HepG2 (cell line): ENCODE measurements at regions not wholly inside any gene's neighbourhood (a gene's known extent, or its start where the extent isn't known, plus 50 kb on each side); places are given as distances from the start of the nearest gene placed in this dataset.

Experiments used
- ATAC-seq: fragments of 200-7000 bp; cut with Tn5 transposase; 3 replicates; pipeline ENCODE4 v1.9.1; 2020; ENCODE audit warnings: mild to moderate bottlenecking, moderate library complexity
- BruUV-seq: library from RNA; stranded (reverse); fragments of 400-500 nt; replicated peaks from 2 replicates; lab custom pipeline; 2021; lab: Mats Ljungman, UMichigan
- CTCF ChIA-PET: fragments of 300-600 bp; formaldehyde crosslinking; extraction: SDS; loops from one replicate; lab custom pipeline; 2021; ENCODE audit warnings: low total read pairs, inconsistent platforms, low intra/inter-chr PET ratio; lab: Yijun Ruan, JAX
- POLR2A ChIA-PET: fragments of 350-600 bp; sonication (Branson Sonifier 250); formaldehyde crosslinking; loops from one replicate; lab custom pipeline; 2020; ENCODE audit warnings: antibody characterized with exemption, inconsistent platforms; lab: Yijun Ruan, JAX
- DNase-seq: peaks from one replicate; pipeline ENCODE4 v3.0.0-alpha.2; 2015; ENCODE audit warnings: low spot score
- FAIRE-seq: peaks from 3 replicates; lab custom pipeline; 2011; peaks lifted over from hg19 to GRCh38; lab: Jason Lieb, UNC
- H2AFZ ChIP-seq: one replicate; pipeline ENCODE4 v1.6.1; 2011; ENCODE audit warnings: low read length, inconsistent platforms
- H3K27ac ChIP-seq: fragments of 300-600 bp; 3 replicates; pipeline ENCODE4 v1.8.0; 2011; ENCODE audit warnings: mixed run types, mild to moderate bottlenecking, mixed read lengths, low read length, inconsistent platforms; ENCODE audit not compliant: insufficient read depth; ENCODE audit errors: extremely low read length
- H3K27me3 ChIP-seq, 2 experiments: fragments of 200-600 bp in 1 of 2; 2 replicates in 1 of 2; 3 replicates in 1 of 2; pipeline versions ENCODE4 v1.6.0 to v1.8.0; 2011; ENCODE audit warnings: low read length in 2 of 2, mild to moderate bottlenecking in 2 of 2, moderate library complexity in 2 of 2, inconsistent platforms in 1 of 2; ENCODE audit not compliant: insufficient read depth in 2 of 2, control insufficient read depth in 1 of 2
- H3K36me3 ChIP-seq, 2 experiments: fragments of 200-600 bp in 1 of 2; replicated peaks in 1 of 2; 2 replicates in 1 of 2; 3 replicates in 1 of 2; pipeline versions ENCODE4 v1.5.1 to v1.8.0; 2011; ENCODE audit warnings: low read length in 2 of 2, inconsistent platforms in 1 of 2; ENCODE audit not compliant: insufficient read depth in 2 of 2, control insufficient read depth in 1 of 2
- H3K4me1 ChIP-seq: 2 replicates; pipeline ENCODE4 v1.5.1; 2012; ENCODE audit warnings: low read length, inconsistent platforms; ENCODE audit not compliant: insufficient read depth
- H3K4me2 ChIP-seq: 2 replicates; pipeline ENCODE4 v1.6.0; 2011; ENCODE audit warnings: low read depth, low read length, inconsistent platforms
- H3K4me3 ChIP-seq, 3 experiments: fragments of 200-600 bp in 1 of 3; sonication (generic), shearing (Covaris generic) in 1 of 3; replicated peaks in 1 of 3; 2 replicates each; pipeline ENCODE4 v1.5.1; 2011 to 2016; ENCODE audit warnings: low read length in 3 of 3, inconsistent platforms in 2 of 3, low read depth in 2 of 3, mild to moderate bottlenecking in 2 of 3, control low read depth in 1 of 3, mixed read lengths in 1 of 3; ENCODE audit not compliant: insufficient read depth in 1 of 3
- H3K79me2 ChIP-seq: one replicate; pipeline ENCODE4 v1.6.1; 2011; ENCODE audit warnings: low read length, inconsistent platforms; ENCODE audit not compliant: insufficient read depth
- H3K9ac ChIP-seq: 2 replicates; pipeline ENCODE4 v1.6.0; 2011; ENCODE audit warnings: mild to moderate bottlenecking, low read depth, low read length, inconsistent platforms; ENCODE audit not compliant: insufficient read depth
- H3K9me3 ChIP-seq: 2 replicates; pipeline ENCODE4 v1.5.1; 2012; ENCODE audit warnings: mild to moderate bottlenecking, low read length
- H4K20me1 ChIP-seq: 2 replicates; pipeline ENCODE4 v1.6.0; 2011; ENCODE audit warnings: inconsistent platforms, mild to moderate bottlenecking, low read length, moderate library complexity; ENCODE audit not compliant: insufficient read depth
- DBP ChIP-seq: sonication (generic); formaldehyde crosslinking; IDR thresholded peaks from 2 replicates; pipeline ENCODE4 v1.4.0; 2020; ENCODE audit warnings: missing genetic modification reagents; ENCODE audit errors: not compliant biosample characterization
- FLYWCH1 ChIP-seq: sonication (generic); formaldehyde crosslinking; IDR thresholded peaks from 2 replicates; pipeline ENCODE4 v1.8.1; 2023; ENCODE audit warnings: mild to moderate bottlenecking, missing genetic modification reagents
- GLI4 ChIP-seq: sonication (generic); formaldehyde crosslinking; IDR thresholded peaks from 2 replicates; pipeline ENCODE4 v1.5.1; 2020; ENCODE audit warnings: missing genetic modification reagents, mild to moderate bottlenecking, moderate library complexity, borderline replicate concordance
- HDAC6 ChIP-seq: fragments of 200-600 bp; sonication (generic); IDR thresholded peaks from 2 replicates; pipeline ENCODE4 v1.7.0; 2017; ENCODE audit warnings: mild to moderate bottlenecking, antibody characterized with exemption, low read length, low read depth
- IRF2 ChIP-seq: IDR thresholded peaks from 2 replicates; pipeline ENCODE4 v1.6.1; 2018; ENCODE audit warnings: missing genetic modification reagents, missing compliant biosample characterization
- KAT7 ChIP-seq: IDR thresholded peaks from 2 replicates; pipeline ENCODE4 v1.6.1; 2018; ENCODE audit warnings: borderline replicate concordance, missing compliant biosample characterization
- KLF6 ChIP-seq: IDR thresholded peaks from 2 replicates; pipeline ENCODE4 v1.8.0; 2016; ENCODE audit warnings: missing biosample characterization, missing genetic modification reagents
- NONO ChIP-seq, 2 experiments: fragments of 450-650 bp in 1 of 2; sonication (generic) in 1 of 2; formaldehyde crosslinking in 1 of 2; IDR thresholded peaks in 1 of 2; conservative IDR thresholded peaks in 1 of 2; 2 replicates each; pipeline versions ENCODE4 v1.6.1 to v1.8.0; 2017 to 2022; ENCODE audit warnings: mild to moderate bottlenecking in 1 of 2, missing genetic modification reagents in 1 of 2, moderate library complexity in 1 of 2
- PAWR ChIP-seq: sonication (generic); formaldehyde crosslinking; IDR thresholded peaks from 2 replicates; pipeline ENCODE4 v1.4.0; 2020; ENCODE audit warnings: missing genetic modification reagents, mild to moderate bottlenecking, borderline replicate concordance
- SAFB2 ChIP-seq: sonication (generic); formaldehyde crosslinking; IDR thresholded peaks from 2 replicates; pipeline ENCODE4 v1.5.1; 2020; ENCODE audit warnings: missing genetic modification reagents, low read depth, mild to moderate bottlenecking, borderline replicate concordance
- ZKSCAN8 ChIP-seq: IDR thresholded peaks from 2 replicates; pipeline ENCODE4 v1.6.1; 2016; ENCODE audit warnings: borderline replicate concordance, missing genetic modification reagents, missing compliant biosample characterization
- ZNF501 ChIP-seq: sonication (generic); formaldehyde crosslinking; IDR thresholded peaks from 2 replicates; pipeline ENCODE4 v1.5.1; 2020; ENCODE audit warnings: mild to moderate bottlenecking, moderate library complexity, missing genetic modification reagents
- ZNF563 ChIP-seq: sonication (generic); formaldehyde crosslinking; IDR thresholded peaks from 2 replicates; pipeline ENCODE4 v1.8.0; 2022; ENCODE audit warnings: mild to moderate bottlenecking, moderate library complexity, missing genetic modification reagents
- ZNF614 ChIP-seq: IDR thresholded peaks from 2 replicates; pipeline ENCODE4 v1.6.1; 2018; ENCODE audit warnings: missing biosample characterization, missing genetic modification reagents, inconsistent platforms, borderline replicate concordance
- ZNF75D ChIP-seq: sonication (generic); formaldehyde crosslinking; IDR thresholded peaks from 2 replicates; pipeline ENCODE4 v1.8.1; 2023; ENCODE audit warnings: missing genetic modification reagents, mild to moderate bottlenecking, borderline replicate concordance
- ZNF850 ChIP-seq: sonication (generic); formaldehyde crosslinking; conservative IDR thresholded peaks from 2 replicates; pipeline ENCODE4 v1.9.0; 2021; ENCODE audit warnings: mild to moderate bottlenecking, missing genetic modification reagents
- ZNF891 ChIP-seq: sonication (generic); formaldehyde crosslinking; IDR thresholded peaks from 2 replicates; pipeline ENCODE4 v1.5.0; 2020; ENCODE audit warnings: mild to moderate bottlenecking, missing genetic modification reagents
- WGBS: methylation state at CpG from one replicate; pipeline ENCODE4 v1.1.6; 2017; ENCODE audit warnings: low lambda C conversion rate; 5-methylcytosine and 5-hydroxymethylcytosine counted together
- in situ Hi-C: cut with HindIII; loops from 2 replicates; pipeline ENCODE4 v1.10.0; 2017; ENCODE audit warnings: low pct_unique_long_range_greater_than_20kb; ENCODE audit not compliant: extremely low pct_ligation_motif_present
- intact Hi-C: fragments of 100-400 bp; cut with micrococcal nuclease; formaldehyde crosslinking; loops from one replicate; pipeline ENCODE4 v1.10.0; 2022; ENCODE audit not compliant: unreplicated experiment

DNA sequence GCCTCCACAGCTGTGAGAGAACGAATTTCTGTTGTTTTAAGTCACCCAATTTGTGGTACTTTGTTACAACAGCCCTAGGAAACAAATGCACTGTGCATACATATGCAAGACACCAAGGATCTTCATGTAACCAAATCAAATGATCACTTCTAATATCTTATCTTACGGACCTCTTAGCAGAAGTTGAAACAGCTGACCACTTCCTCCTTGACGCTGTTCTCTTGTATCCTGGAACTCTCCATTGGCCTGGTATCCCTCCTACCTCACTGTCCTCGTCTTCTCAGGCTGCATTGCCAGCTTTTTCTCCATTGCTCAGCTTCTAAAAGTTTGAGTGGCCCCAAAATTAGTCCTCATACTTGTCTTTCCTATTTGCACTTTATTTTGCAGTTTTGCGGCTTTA lies 200.4 kb downstream of the DLEU7 start:
- WGBS, result 99% methylated on average over 5 of the region's 5 CpGs
- Histone ChIP-seq H3K36me3 (no peaks in the 10 kb centered on the region), H3K4me2 (no peak overlapping the region), H3K9ac (no peak overlapping the region), H4K20me1 (no peaks in the 10 kb centered on the region), H3K4me1 (no peaks in the 10 kb centered on the region), H3K4me3 (no peak overlapping the region), H3K79me2 (no peaks in the 10 kb centered on the region), H2AFZ (no peak overlapping the region), H3K27me3 (no peaks in the 10 kb centered on the region), H3K27ac (no peak overlapping the region), H3K9me3 (no peaks in the 10 kb centered on the region)
- intact Hi-C loops, result no loop called here
- BruUV-seq, result no TSS peak
- in situ Hi-C loops, result no loop called here
- ATAC-seq (no peak), DNase-seq (no peak), FAIRE-seq (no peak)
- ChIA-PET CTCF (no interaction called here), POLR2A (no interaction called here)
- TF ChIP-seq ZKSCAN8 (CRISPR knock-in tag), result no peak

DNA sequence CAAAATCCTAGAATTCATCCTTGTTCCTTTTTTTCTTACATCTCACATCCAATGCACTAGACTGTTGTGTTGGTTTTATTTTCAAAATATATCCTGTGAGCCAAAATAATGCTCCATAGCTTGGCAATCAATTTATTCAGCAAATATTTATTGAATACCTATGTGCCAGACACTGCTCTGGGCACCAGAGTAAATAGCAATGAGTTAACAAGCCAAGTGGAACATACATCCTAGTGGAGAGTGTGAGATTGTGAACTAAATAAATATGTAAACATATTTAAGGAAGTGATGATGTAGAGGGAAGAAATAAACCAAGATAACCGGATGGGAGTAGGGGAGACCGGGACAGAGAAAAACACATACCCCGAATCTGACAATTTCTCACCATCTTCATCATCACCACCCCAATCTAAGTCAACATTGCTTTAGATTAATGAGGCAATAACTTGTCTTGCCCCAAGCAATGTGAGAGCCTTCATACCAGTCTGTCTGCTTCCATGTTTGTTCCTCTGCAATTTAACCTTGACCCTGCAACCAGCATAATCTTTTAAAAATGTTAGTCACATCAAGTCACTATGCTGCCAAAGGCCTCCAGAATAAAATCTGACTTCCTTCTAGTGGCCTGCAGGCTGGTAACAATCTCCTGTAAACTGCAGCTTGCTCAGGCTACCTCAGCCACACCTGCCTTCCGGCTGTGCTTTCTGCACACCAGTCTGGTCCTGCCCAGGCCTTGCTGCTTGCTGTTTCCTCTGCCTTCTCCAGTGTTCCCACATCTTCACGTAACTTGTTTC lies 199.2 kb downstream of the DLEU7 start:
- ATAC-seq, result no peak
- intact Hi-C loops, result no loop called here
- POLR2A ChIA-PET, result no interaction called here
- H3K9me3 ChIP-seq, result no peaks in the 10 kb centered on the region
- no peaks in the 10 kb centered on the region for H3K79me2 ChIP-seq
- in situ Hi-C loops, result no loop called here
- no peaks in the 10 kb centered on the region for H3K27me3 ChIP-seq
- H3K4me2 ChIP-seq, result no peak overlapping the region
- DNase-seq, result peak; percentile 2
- CTCF ChIA-PET, result no interaction called here
- H2AFZ ChIP-seq, result no peak overlapping the region
- BruUV-seq, result no TSS peak
- no peaks in the 10 kb centered on the region for H3K4me1 ChIP-seq
- WGBS, result 93% methylated on average over 5 of the region's 5 CpGs
- no peak overlapping the region for H3K4me3 ChIP-seq
- H3K9ac ChIP-seq, result no peak overlapping the region
- FAIRE-seq, result no peak
- H4K20me1 ChIP-seq, result no peaks in the 10 kb centered on the region
- H3K36me3 ChIP-seq, result no peaks in the 10 kb centered on the region
- no peak overlapping the region for H3K27ac ChIP-seq
- TF ChIP-seq KLF6 (CRISPR knock-in tag) (no peak), ZNF850 (CRISPR knock-in tag) (no peak), IRF2 (CRISPR knock-in tag) (no peak), KAT7 (CRISPR knock-in tag) (no peak), ZNF891 (no peak), DBP (no peak), SAFB2 (CRISPR knock-in tag) (no peak), PAWR (CRISPR knock-in tag) (no peak), NONO (IDR thresholded peaks at IDR 0.05) (no peak), NONO (CRISPR knock-in tag; conservative IDR thresholded peaks at IDR 0.05) (no peak), ZNF614 (no peak), ZNF501 (CRISPR knock-in tag) (no peak), ZNF75D (CRISPR knock-in tag) (no peak), FLYWCH1 (CRISPR knock-in tag) (no peak), GLI4 (CRISPR knock-in tag) (no peak), ZNF563 (CRISPR knock-in tag) (no peak), HDAC6 (no peak)
